ENCODE measurements at regions not wholly inside any gene's neighbourhood (a gene's known extent, or its start where the extent isn't known, plus 50 kb on each side); places are given as distances from the start of the nearest gene placed in this dataset.

- TF ChIP-seq CTCF (IDR thresholded peaks at IDR 0.05) (no peak), POLR2A (IDR thresholded peaks at IDR 0.05) (no peak)
These were observed 121.6 kb downstream of the ARL4C start for GRCh38 chr2:234375176-234375880.
